GM21526 (cell line): ENCODE measurements at regions not wholly inside any gene's neighbourhood (a gene's known extent, or its start where the extent isn't known, plus 50 kb on each side); places are given as distances from the start of the nearest gene placed in this dataset.

Experiments used
- ATAC-seq: cut with Tn5 transposase; IDR thresholded peaks from one replicate; pipeline ENCODE4 v1.9.1; 2021; ENCODE audit warnings: moderate library complexity; ENCODE audit not compliant: unreplicated experiment, low FRiP score

DNA sequence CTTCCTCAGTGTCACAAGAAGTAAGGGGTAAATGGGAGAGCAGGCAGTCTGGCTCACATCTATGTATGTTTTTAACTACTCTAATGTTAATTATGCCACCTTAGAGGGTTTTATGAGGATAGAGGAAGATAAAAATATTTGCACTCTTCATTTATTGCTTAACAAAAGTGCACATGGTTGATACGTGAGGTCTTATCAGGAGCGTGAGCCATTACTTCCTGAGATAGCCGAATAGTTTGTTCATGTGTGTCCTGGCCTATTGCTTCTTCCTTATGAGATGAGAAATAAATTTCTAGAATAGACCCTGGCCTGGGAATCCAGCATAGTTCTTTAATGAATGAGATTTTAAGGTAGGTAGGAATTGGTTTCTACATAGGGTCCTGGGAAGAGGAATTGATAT is 471.1 kb upstream of the B3GALT2 start:
- ATAC-seq = no peak

DNA sequence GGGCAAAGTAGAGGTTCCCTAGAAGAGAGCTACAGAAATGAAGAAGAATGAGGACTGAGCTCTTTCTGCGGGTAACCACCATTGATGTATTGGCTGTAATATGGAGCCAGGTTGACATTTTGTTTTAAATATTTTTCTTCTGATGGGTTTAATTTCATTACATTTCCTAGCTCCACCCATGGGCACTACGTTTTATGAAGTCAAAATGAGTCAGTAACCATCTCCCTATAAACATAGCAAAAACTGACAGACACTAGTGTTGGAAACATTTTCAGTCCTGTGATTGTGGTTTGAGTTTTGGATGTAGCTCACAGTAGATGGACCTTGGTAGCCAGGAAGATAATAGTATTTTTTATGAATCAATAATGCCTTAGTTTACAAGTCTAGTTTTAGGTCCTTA is 470.4 kb upstream of the B3GALT2 start:
- ATAC-seq = no peak

DNA sequence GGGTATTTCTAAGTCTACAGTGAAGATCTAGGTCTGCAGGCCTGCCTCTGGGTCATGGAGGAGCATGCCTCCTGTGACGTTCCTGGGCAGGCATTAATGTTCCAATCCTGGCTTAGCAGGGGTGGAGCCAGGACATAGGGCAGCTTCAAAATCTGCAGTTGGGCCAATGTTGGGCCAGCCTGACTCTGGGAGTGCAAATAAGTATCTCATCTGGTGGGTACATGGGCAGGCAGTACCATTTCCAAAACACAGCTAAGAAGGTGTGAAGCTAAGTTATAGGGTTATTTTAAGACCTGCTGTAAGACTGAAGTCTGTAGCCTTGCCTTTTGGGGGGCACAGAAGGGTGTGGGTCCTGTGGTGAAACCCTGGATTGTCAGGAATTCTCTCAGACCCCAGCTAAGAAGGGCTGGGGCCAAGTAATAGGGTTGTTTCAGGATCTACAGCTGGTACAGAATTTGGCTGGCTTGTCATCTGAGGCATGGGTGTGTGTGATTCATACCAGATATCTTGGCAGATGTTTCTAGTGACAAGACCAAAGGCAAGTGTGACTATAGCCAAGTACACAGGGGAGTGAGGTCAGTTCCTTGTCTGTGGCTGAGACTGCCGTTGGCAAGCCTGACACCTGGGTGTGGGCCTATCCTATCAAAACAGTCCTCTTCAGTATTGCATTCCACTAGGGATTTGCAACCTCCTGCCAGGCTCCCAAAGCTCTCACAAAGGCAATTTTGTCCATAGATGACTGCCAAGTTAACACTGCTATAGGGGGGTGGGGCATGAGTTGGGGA is 468.7 kb upstream of the B3GALT2 start:
- no peak for ATAC-seq

DNA sequence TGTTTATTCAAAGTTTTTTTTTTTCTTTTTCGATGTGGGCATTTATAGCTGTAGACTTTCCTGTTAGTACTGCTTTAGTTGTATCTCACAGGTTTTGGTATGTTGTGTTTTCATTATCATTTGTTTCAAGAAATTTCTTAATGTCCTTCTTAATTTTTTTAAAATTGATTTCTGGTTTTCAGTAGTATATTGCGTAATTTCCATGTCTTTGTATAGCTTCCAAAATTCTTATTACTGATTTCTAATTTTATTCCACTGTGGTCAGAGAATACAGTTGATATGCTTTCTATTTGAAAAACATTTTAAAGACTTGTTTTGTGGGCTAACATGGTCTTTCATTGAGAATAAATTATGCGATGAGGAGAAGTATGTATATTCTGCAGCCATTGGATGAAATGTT is 463.2 kb upstream of the B3GALT2 start:
- no peak for ATAC-seq

DNA sequence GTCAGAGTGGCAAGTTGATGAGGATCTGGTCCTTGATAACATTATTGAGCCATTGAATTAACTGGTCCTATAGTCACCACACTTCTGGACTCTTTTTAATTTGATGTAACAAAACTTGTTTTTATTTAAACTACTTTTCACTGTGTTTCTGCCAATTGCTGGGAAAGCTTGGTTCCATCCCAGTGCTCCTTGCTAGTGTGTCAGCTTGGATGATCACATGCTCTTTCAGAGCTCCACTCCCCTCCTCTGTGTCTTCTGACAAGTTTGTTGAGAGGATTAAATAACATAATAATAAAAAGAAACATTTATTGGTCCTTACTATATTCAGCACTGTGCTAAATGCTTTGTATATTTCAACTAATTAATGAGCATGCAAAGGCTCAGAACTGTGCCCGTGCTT is 448.5 kb upstream of the B3GALT2 start:
- no peak for ATAC-seq

DNA sequence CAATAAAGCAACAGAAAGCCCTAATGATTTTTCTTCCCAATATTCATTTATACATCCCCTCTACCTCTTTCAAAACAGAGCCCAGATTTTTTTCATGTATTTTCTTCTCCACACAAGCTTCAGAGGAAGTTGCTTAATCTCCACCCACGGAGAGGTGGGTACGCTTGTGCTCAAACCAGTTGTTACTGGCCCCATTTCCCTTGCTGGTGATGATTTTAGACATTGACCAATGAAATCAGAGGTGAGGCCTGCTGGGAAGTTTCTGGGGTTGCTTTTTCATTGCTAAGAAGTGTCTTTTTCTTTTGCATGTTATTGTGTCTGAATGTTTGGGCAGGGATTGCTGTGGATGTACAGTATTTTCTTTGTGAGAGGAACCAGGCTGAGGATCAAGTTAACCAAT is 448.1 kb upstream of the B3GALT2 start:
- no peak for ATAC-seq

DNA sequence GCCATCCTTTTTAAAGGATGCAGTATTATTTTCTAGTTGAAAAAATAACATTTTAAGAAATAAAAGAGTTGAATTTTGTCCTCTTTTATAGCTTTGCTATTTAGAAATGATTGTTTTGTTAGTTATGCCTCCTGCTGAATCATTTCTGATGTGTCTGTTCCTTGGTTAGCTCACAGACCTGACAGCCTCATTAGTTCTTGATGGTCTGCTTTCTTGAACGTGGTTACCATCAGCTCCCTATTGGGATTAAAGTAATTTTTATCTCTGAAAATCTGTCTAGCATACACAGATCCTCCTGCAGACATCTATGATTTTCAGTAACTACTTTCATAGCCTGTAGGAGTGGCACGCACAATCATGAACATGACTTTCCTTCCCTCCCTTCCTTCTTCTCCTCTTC is 447.6 kb upstream of the B3GALT2 start:
- ATAC-seq = no peak

DNA sequence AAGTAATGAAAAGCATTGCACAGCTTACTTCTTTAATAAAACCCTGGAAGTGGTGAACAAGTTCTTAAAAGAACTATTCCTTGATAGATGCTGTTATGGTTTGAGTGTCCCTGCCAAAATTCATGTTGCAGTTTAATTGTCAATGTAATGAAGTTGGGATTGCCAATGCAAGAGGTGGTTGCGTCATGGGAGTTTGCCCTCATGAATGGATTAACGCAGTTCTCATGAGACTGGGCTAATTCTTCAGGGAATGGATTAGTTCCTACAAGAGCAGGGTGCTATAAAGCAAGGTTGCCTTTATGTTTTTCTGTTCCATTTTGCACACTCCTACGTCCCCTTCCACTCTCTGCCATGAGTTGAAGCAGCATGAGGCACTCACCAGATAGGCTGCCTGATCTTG is 446.7 kb upstream of the B3GALT2 start:
- ATAC-seq = no peak

DNA sequence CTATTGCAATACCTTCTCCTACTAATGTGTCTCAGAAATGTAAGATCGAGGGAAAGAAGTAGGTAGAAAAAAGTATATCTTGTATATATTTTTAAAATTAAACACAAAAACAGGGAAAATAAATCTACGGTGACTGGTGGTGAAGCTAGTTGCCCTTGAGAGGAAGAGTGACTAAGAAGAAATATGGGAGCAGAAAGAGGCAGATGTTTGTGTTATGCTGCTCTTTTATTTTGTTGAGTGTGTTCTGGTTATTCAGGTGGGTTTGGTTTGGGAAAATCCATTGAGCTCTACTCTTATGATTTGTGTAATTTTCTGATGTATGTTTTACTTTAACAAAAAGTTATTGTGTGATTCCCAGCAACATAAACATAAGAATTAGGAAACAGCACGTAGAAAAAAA is 444.9 kb upstream of the B3GALT2 start:
- no peak for ATAC-seq

DNA sequence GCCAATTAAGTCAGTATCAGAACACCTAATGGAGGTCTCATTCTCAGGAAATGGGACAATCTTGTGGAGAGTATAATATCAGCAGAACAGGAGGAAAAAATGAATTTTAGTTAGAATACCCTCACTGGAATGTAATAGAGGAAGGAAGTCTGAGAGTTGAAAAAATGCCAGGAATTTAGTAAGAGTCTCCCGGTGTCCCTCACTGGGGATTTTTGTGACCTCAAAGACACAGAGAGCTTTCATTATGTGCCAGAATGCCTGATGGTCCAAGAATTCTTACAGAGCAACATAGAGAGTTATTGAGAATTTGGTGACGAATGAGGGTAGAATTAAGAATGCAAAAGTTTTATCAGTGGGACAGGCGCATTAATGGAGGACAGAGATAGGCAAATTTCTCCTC is 443.5 kb upstream of the B3GALT2 start:
- no peak for ATAC-seq

DNA sequence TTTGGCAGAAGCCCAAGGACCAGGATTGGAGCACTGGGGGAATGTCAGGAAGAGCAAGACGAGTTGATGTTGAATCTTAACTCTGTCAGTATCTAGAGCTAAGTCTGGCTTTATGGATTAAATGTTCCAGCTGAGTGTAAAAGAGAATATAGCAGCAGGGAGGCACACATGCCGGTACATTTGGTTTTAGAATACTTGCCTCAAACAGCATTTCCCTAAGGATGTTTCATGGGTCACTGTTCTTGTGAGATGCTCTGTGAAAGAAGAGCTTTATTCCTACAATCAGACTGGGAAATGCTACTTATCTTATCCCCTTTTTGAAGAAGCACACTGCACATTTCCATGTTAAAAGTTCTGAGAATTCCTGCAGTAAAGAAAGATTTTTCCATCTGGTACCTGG is 440.3 kb upstream of the B3GALT2 start:
- ATAC-seq = no peak

DNA sequence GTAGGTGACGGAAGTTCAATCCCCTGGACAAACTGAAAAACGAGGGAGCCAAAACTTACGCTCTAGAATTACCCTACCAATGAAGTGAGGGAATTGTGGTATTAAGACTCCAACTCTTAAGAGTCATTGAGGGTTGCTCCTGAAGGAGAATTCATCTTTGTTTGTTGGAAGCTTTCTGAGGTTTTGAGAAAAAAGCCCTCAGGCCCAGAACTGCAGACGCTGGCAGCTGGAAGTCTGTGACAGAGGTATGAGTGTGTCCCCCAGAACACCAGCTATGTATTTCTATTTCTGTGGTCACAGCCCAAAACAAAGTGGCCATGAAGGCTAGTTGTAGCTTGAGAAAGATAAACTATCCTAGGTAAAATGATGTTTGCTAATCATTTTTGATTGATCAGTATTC is 438.8 kb upstream of the B3GALT2 start:
- no peak for ATAC-seq

DNA sequence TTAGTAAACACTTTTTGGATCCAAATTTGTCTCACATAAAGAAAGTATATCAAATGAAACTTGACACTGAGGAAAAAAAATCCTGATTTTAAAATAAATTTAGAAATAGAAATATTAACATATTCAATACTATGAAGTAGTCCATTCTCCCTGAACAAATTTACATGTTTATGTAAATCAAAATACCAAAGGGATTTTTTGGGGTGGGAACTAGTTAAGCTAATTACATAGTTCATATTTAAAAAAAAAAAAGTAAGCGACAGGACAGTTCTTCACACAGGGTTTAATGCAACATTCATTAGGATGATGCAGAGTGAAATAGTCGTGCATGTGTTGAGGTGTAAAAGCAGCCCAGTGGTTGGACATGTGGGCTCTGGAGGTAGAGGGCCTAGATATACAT is 433.5 kb upstream of the B3GALT2 start:
- ATAC-seq = no peak

DNA sequence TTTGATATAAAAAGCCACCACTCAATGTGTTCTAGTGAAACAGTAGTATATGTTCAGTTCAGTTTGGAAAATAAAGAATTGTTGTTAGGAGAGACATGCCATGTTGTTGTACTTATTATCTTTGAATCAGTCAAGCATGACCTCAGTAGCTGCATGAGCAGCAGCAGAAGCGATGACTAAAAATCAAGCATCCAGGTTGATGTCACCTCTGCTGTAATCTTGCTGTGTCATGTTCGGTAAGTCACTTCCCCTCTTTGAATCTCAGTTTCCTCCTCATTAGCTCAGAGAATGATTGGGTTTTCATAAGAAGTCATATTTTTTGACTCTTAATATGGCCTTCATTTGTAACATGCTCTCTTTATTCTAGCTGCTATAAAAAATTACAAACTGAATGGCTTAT is 428.4 kb upstream of the B3GALT2 start:
- peak; percentile 71 for ATAC-seq

DNA sequence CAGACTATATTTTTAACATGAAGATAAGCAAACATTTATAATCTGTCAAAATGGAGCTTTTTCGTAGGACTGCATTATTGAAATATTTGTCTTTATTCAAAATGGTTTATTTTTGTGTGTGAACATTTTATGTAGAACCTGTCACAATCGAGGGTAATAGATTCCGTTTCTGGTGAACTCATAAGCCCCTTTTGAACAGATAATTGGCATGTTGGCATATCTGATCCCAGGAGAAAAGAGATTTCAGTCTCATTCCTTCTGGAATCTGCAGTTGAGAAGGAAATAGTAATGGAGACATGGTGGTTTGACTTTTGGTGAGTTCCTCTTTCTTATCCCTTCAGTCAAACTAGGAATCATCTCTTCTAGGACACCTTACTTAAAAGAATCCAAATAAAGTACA is 427.9 kb upstream of the B3GALT2 start:
- no peak for ATAC-seq

DNA sequence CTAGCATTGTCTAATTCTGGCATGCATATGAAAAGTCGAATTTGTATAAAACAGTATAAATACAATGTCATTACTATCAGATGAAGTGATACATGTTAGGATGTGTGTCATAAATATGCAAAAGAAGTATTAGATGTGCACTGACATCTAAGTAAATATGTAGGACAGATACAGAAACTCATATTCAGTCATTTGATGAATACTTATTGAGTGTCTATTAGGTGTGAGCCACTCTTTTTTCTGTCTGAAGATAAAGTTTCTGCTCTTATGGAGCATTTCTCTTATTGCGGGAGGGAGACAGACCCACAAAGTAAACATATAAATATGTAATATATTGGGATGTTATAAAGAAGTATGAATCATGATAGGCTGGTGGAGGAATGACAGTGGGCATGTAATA is 426.6 kb upstream of the B3GALT2 start:
- no peak for ATAC-seq

DNA sequence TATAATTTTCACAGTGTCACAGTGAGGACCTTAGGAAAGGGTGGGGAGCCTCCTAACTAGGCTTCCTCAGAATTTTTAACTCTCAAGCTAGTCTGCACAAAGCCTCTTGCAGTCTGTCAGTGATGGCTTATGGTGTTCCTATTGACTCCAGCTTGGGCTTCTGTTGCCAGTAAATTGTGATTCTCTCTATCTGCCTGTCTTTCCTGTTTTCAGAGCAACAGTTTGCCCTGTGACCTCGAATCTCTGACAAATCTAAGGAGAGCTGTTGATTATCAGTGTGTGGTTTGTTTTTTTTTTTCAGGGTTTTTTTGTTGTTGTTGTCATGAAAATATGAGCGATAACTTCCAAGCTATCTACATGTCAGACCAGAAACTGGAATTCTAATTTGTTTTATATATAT is 423.2 kb upstream of the B3GALT2 start:
- ATAC-seq = no peak

DNA sequence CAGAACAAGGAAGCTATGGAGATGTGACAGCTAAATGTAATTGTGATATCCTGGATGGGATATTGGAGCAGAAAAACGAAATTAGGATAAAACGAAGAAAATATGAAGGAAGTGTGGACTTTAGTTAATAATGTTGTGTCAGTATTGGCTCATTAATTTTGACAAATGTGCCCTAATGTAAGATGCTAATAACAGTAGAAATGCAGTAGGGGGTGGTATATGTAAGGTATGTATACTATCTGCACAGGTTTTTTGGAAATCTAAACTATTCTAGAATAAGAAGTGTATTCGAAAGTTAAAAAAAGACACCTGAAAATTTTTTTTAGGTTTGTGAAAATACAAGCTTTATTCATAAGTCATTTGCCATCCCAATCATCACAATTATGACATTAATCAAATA is 421.4 kb upstream of the B3GALT2 start:
- ATAC-seq = no peak

DNA sequence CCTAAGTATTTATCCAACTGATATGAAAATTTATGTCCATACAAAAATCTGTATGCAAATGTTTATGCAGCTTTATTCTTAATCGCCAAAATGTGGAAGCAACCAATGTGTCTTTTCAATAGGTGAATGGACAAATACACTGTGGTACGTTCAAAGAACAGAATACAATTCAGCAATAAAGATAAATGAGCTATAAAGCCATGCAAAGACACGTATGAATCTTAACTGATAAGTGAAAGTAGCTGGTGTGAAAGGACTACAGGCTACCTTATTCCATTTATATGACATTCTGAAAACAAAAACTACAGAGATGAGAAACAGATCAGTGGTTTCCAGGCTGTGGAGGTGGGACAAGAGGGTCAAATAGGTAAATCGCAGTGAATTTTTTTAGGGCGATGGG is 419.6 kb upstream of the B3GALT2 start:
- no peak for ATAC-seq

DNA sequence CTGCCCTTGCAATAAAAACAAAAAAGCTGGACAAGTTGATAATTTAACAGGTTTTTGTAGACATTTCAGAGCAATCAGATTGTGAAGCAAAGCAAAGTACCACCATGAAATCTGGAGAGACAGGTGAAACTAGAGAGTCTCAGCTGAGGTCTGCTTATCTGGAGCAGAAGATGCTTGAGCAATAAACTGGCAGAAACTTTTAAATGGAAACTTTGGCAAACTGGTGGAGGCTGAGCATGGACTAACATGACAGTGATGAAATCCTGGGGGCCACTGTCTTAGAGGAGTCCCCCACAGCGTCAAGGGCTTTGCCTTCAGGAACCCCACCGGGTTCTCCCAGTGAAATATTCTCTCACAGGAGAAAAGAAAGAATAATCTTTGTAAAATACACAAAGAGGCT is 416.3 kb upstream of the B3GALT2 start:
- ATAC-seq = no peak

DNA sequence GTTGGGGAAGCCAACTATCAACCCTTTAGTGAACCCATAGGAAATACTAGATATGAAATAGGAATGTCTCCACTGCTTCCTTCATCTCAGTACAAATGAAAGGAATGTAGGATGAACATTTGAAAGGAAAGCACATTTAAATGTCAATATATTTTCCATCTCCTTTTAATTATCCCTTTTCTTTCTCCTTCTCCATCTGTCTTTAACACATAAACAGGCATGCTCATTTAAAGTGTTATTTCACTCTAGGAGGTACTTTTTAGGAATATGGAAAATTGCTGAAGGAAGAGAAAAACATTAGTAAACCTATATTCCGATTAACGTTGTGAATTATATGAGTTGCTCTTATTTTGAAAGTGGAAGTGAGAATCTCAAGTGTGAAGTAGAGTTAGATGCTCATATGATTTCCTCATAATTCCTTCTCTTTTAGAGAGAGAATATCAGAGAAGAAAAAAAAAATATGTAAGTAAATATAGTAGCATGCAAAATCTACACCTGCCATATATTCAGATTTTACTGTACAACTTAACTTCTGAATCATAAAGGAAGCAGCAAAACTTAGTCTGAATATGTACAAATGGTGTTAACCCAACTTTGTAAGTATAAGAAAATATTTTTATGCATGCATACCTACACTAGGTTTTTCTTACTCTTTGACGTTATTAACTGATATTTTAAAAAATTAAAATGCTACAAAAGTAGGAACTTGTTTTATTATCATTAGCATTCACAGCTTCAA is 406.9 kb upstream of the B3GALT2 start:
- ATAC-seq = no peak

DNA sequence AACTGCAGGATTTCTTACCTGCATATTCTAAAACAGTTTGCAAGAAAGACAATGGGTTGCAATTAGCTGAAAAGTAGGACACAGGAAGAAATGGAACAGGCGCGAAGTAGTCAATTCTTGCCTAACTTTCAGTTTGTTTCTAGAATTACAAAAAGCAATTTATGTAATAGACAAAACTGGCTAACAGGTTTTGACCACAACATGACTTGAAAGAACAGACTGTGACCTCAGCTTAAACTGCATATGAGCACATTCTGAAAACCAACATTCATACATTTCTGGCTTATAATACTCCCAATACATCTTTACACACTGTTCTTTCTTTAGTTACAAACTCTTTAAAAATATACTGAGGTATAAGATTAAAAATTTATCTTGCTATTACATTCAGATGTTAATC is 405.9 kb upstream of the B3GALT2 start:
- ATAC-seq = no peak
